ENCODE measurements at regions not wholly inside any gene's neighbourhood (a gene's known extent, or its start where the extent isn't known, plus 50 kb on each side); places are given as distances from the start of the nearest gene placed in this dataset.
"Not testable (repeated sequence)": the region's sequence is repeated elsewhere in the genome, so short reads cannot be mapped to it uniquely, and the experiment has no call there.

DNA sequence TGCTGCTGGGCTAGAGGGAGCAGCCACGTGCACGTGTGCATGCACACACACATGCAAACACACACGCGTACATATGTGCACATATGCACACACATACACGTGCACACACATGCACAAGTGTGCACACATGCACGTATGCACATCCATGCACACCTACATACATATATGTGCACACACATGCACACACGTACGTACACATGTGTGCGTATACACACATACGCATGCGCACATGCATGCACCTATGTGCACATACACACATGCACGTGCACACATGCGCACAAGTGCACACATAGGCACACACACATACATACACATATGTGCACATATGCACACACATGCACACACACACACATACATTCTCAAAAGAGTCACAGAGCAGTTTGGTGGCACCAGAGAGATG lies 85.9 kb upstream of the SLC25A33 start:
- no peaks in the 10 kb centered on the region for H3K4me1 Mint-ChIP-seq (ENCODE audit: low read depth)
- POLR2A ChIA-PET: no interaction called here
- peaks cover 3% of the 10 kb centered on the region for H3K27me3 Mint-ChIP-seq (ENCODE audit: low read depth)

DNA sequence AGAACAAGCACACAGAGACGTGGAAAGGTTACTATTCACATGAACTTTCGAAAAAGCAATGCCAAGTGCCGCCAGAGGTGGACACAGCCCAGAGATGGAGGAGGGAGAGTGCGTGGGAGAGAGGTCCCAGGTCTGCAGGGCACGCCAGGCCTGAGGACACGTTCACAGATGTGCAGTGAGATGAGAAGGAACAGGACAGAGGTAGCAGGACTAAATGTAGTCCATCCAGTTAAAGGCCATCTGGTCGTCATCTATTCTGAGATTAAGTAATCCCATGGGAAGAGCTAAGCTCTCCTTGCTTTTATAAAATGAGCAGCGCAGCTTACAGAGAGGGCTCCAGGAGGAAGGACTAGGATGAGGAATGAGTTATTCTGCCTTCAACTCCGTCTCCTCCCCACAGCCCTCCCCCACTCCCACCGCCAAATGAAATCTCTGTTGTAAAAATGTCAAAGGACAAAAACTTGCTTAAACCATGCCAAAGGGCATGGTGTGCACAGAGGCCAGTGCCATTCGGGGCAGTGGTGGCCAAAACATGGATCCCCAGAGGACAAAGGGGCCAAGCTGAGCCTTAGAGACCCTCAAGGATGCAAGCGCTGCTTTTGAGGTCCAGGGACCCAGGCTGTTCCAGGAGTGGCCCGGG lies 85.4 kb upstream of the SLC25A33 start:
- Mint-ChIP-seq H3K36me3 (ENCODE audit: low read depth) (no peaks in the 10 kb centered on the region), H3K4me1 (ENCODE audit: low read depth) (no peaks in the 10 kb centered on the region), H3K4me3 (no peak overlapping the region), H3K27ac (no peak overlapping the region), H3K9me3 (ENCODE audit: insufficient read depth) (no peaks in the 10 kb centered on the region), H3K27me3 (ENCODE audit: low read depth) (peaks cover 3% of the 10 kb centered on the region)
- no peak for ATAC-seq
- DNase-seq: no peak
- ChIA-PET POLR2A (interaction anchor here (0.5 kb wide), 1 partner anchor 144 kb away, joined by 3 read pairs; no protein-coding TSS in a partner anchor), CTCF (interaction anchor here (3.4 to 5.2 kb wide), 2 partner anchors 163 to 187 kb away, joined by 40 to 89 read pairs; no protein-coding TSS in a partner anchor)

More for the DNA sequence above, 85.9 kb upstream of the SLC25A33 start:
- CTCF ChIA-PET: no interaction called here
- Mint-ChIP-seq H3K4me3 (no peak overlapping the region), H3K36me3 (ENCODE audit: low read depth) (no peaks in the 10 kb centered on the region), H3K9me3 (ENCODE audit: insufficient read depth) (no peaks in the 10 kb centered on the region), H3K27ac (no peak overlapping the region)
- ATAC-seq (no peak), DNase-seq (no peak)

DNA sequence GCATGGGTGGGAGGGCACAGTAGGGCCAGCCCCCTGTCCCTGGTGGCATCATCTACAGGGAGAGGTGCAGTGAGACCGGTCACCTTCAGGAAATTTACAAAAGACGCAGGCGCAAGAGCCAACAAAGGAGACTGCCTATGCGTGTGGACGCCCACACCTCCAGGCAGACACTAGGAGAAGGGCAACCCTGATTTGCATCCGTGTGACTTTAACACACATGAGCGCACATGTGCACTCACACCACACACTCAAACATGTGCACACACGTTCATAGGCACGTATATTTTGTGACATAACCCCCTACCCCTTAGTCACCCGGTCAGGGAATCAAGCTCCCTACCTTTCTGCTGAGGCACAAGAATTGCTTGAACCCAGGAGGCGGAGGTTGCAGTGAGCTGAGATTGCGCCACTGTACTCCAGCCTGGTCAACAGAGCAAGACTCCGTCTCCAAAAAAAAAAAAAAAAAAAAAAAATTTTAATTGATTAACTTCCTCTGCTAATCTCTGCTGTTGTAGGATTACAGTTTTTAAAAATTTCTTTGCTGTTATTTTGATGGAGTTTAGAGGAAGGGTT lies 84.7 kb upstream of the SLC25A33 start:
- peaks cover 3% of the 10 kb centered on the region for H3K27me3 Mint-ChIP-seq (ENCODE audit: low read depth)
- DNase-seq (no peak), ATAC-seq (no peak)
- no peak overlapping the region for H3K27ac Mint-ChIP-seq
- no peaks in the 10 kb centered on the region for H3K36me3 Mint-ChIP-seq (ENCODE audit: low read depth)
- CTCF ChIA-PET: interaction anchor here (1.0 to 5.2 kb wide), 8 partner anchors 8 to 200 kb away, joined by 3 to 89 read pairs (median 12); no protein-coding TSS in a partner anchor
- H3K4me1 Mint-ChIP-seq (ENCODE audit: low read depth): no peaks in the 10 kb centered on the region
- H3K4me3 Mint-ChIP-seq: no peak overlapping the region
- POLR2A ChIA-PET: interaction anchor here (0.5 kb wide), 1 partner anchor 145 kb away, joined by 3 read pairs; no protein-coding TSS in a partner anchor
- H3K9me3 Mint-ChIP-seq (ENCODE audit: insufficient read depth): no peaks in the 10 kb centered on the region

DNA sequence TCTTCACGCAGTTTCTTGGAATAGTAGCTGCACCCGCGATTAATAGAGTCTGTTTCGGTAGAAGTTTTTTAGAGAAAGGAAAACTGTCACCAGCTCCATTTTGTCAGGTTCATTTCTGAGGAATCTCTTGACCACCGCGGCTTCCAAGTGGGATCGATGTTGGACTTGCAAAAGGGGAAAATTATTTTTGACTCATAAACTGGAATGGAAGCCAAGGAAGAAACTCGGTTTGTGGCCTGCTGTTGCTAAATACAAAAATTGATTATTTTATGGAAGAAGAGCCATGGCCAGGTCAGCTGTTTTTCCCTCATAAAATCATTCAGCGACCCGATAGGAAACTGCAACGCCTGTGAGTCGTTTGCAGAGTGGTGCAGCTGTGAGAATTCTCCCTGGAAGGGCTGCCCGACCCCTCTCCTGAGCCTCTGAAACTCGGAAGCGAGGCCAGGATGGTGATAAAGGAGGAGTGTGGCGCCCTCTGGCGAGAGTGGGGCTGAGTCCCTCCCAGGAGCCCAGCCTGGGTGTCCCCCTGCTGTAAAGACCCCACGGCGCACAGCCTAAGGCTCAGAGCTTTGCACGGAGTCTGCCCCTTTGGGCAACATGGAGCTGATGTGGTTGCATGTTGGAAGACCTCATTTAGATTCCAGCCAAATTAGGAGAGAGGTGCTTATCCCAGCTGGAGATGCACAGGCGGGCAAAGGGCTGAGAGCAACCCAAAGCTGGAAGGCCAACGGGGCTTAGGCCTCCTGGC lies 83.6 kb upstream of the SLC25A33 start:
- H3K27me3 Mint-ChIP-seq (ENCODE audit: low read depth): peaks cover 3% of the 10 kb centered on the region
- CTCF ChIA-PET: interaction anchor here (0.7 to 5.2 kb wide), 30 partner anchors 9 to 275 kb away, joined by 3 to 89 read pairs (median 4); no protein-coding TSS in a partner anchor
- POLR2A ChIA-PET: no interaction called here
- peak; percentile 70 for DNase-seq
- H3K4me3 Mint-ChIP-seq: no peak overlapping the region
- no peaks in the 10 kb centered on the region for H3K9me3 Mint-ChIP-seq (ENCODE audit: insufficient read depth)
- no peak overlapping the region for H3K27ac Mint-ChIP-seq
- peak; percentile 60 for ATAC-seq
- no peaks in the 10 kb centered on the region for H3K4me1 Mint-ChIP-seq (ENCODE audit: low read depth)
- no peaks in the 10 kb centered on the region for H3K36me3 Mint-ChIP-seq (ENCODE audit: low read depth)

DNA sequence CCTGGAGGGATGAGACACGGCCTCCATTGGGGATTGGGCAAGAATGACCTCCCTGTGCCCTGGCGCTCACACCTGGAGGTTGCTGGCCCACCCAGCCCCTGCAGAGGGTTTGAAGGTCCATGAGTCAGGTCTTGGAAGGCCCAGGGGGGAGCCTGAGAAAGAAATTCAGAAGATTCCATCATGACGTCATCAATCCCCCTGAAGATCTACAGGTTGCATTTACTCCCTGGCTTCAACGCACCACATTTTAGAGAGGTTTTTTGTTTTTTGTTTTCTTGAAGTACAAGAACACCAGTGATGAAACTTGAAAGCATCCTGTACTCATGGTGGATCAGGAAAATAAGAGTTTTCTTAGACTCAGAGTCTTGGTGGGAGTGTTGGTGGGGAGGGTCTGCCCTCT lies 82.4 kb upstream of the SLC25A33 start:
- Mint-ChIP-seq H3K4me3 (no peak overlapping the region), H3K4me1 (ENCODE audit: low read depth) (no peaks in the 10 kb centered on the region), H3K27ac (no peak overlapping the region), H3K9me3 (ENCODE audit: insufficient read depth) (no peaks in the 10 kb centered on the region), H3K27me3 (ENCODE audit: low read depth) (peaks cover 2% of the 10 kb centered on the region), H3K36me3 (ENCODE audit: low read depth) (no peaks in the 10 kb centered on the region)
- no peak for ATAC-seq
- ChIA-PET CTCF (interaction anchor here (1.1 to 5.2 kb wide), 8 partner anchors 15 to 190 kb away, joined by 3 to 89 read pairs (median 8); no protein-coding TSS in a partner anchor), POLR2A (no interaction called here)
- DNase-seq: no peak

- POLR2A ChIA-PET: no interaction called here
- no peaks in the 10 kb centered on the region for H3K36me3 Mint-ChIP-seq (ENCODE audit: low read depth)
- no peaks in the 10 kb centered on the region for H3K4me1 Mint-ChIP-seq (ENCODE audit: low read depth)
- H3K27ac Mint-ChIP-seq: no peak overlapping the region
- CTCF ChIA-PET: interaction anchor here (0.9 kb wide), 1 partner anchor 9 kb away, joined by 3 read pairs; no protein-coding TSS in a partner anchor
- no peak overlapping the region for H3K4me3 Mint-ChIP-seq
- ATAC-seq: no peak
- peaks cover 3% of the 10 kb centered on the region for H3K27me3 Mint-ChIP-seq (ENCODE audit: low read depth)
- no peaks in the 10 kb centered on the region for H3K9me3 Mint-ChIP-seq (ENCODE audit: insufficient read depth)
- DNase-seq: no peak
Observed at GRCh38 chr1:9459816-9460407, 79.4 kb upstream of the SLC25A33 start.

DNA sequence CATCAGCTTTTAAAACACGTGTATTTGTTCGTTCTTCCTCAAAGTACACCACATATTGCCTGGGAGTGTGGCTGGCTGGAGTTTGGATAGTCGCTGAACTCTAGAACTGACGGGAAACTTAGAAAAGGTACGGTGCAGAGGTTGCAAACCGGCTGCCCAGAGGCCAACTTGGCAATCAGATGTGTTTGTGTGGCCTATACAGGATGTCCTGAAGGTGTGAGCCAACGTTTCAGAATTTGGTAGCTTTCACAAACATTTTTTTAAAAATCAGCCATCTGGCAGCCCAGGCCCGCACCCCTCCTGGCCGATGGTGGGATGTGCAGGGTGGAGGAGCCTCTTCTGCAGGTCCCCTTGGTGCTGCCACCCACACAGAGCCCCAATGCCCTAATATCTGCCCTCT lies 73.6 kb upstream of the SLC25A33 start:
- no peaks in the 10 kb centered on the region for H3K9me3 Mint-ChIP-seq (ENCODE audit: insufficient read depth)
- no peaks in the 10 kb centered on the region for H3K4me1 Mint-ChIP-seq (ENCODE audit: low read depth)
- ChIA-PET CTCF (interaction anchor here (1.2 kb wide), 1 partner anchor 199 kb away, joined by 3 read pairs; no protein-coding TSS in a partner anchor), POLR2A (no interaction called here)
- DNase-seq: no peak
- H3K27ac Mint-ChIP-seq: no peak overlapping the region
- no peak overlapping the region for H3K4me3 Mint-ChIP-seq
- peaks cover 4% of the 10 kb centered on the region for H3K27me3 Mint-ChIP-seq (ENCODE audit: low read depth)
- ATAC-seq: no peak
- no peaks in the 10 kb centered on the region for H3K36me3 Mint-ChIP-seq (ENCODE audit: low read depth)

DNA sequence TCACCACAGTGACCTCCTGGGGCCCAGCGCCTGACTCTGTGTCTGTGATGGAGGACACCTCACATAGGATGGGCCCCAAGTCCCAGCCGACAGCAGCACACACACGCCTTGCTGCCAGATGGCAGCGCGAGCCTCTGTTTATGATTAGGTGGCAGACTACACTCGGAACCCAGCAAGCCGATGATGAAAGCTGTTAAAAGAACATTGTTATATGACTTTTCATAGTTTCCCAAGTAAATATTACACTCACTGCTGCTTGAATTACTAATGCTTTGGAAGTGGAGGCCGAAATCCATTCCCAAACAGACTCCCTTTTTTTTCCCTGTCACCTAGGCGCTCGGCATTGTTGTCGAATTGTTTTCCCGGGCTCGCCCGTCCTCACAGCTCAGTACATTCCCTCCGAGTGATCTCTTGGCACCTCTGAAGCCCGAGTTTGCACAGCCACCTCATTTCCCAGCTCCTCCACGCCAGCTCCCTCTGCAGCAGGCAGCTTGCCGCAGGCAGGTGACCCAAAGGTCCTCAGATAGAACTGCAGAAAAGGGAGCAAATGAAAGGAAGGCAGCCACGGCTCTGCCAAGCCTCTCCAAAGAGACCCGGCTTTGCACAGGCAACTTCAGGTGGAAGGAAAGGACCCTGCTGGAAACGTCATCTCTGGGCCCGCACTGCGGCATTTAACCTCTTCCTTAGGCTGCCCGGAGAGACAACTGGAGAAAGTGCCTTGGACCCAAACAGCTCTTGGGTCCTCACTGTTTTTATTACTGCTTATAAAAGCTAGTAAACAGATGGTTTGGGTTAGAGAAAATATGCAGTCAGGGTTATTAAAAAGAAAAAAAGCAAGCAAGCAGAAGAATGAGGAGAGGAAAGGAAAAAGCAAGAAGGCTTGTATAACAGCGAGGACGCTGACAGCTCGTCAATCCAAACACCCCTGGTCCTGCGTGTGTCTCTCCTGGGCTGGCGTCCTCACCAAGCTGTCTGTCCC lies 72.2 kb upstream of the SLC25A33 start:
- ATAC-seq (no peak), DNase-seq (no peak)
- Mint-ChIP-seq H3K27me3 (ENCODE audit: low read depth) (peaks cover 1% of the 10 kb centered on the region), H3K36me3 (ENCODE audit: low read depth) (no peaks in the 10 kb centered on the region), H3K4me1 (ENCODE audit: low read depth) (no peaks in the 10 kb centered on the region), H3K4me3 (no peak overlapping the region), H3K27ac (no peak overlapping the region), H3K9me3 (ENCODE audit: insufficient read depth) (no peaks in the 10 kb centered on the region)
- ChIA-PET POLR2A (no interaction called here), CTCF (interaction anchor here (0.6 to 1.9 kb wide), 2 partner anchors 12 to 547 kb away, joined by 3 to 6 read pairs; no protein-coding TSS in a partner anchor)

DNA sequence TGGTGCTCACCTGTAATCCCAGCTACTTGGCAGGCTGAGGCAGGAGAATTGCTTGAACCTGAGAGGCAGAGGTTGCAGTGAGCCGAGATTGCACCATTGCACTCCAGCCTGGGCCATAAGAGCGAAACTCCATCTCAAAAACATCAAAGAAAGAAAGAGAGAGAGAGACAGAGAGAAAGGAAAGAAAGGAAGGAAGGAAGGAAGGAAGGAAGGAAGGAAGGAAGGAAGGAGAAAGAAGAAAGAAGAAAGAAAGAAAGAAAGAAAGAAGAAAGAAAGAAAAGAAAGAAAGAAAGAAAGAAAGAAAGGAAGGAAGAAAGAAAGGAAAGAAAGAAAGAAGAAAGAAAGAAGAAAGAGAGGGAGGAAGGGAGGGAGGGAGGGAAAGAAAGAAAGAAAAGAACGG lies 69.4 kb upstream of the SLC25A33 start:
- DNase-seq; H3K4me3 Mint-ChIP-seq; H3K36me3 Mint-ChIP-seq (ENCODE audit: low read depth); CTCF ChIA-PET; POLR2A ChIA-PET; H3K9me3 Mint-ChIP-seq (ENCODE audit: insufficient read depth); ATAC-seq; H3K4me1 Mint-ChIP-seq (ENCODE audit: low read depth); H3K27ac Mint-ChIP-seq; H3K27me3 Mint-ChIP-seq (ENCODE audit: low read depth): not testable (repeated sequence)

- no peaks in the 10 kb centered on the region for H3K36me3 Mint-ChIP-seq (ENCODE audit: low read depth)
- ATAC-seq (no peak), DNase-seq (no peak)
- peaks cover 1% of the 10 kb centered on the region for H3K27me3 Mint-ChIP-seq (ENCODE audit: low read depth)
- no peaks in the 10 kb centered on the region for H3K4me1 Mint-ChIP-seq (ENCODE audit: low read depth)
- H3K4me3 Mint-ChIP-seq: no peak overlapping the region
- ChIA-PET POLR2A (no interaction called here), CTCF (no interaction called here)
- no peaks in the 10 kb centered on the region for H3K9me3 Mint-ChIP-seq (ENCODE audit: insufficient read depth)
- H3K27ac Mint-ChIP-seq: no peak overlapping the region
Observed at GRCh38 chr1:9471679-9472078, 67.6 kb upstream of the SLC25A33 start.

- no peak overlapping the region for H3K4me3 Mint-ChIP-seq
- ChIA-PET CTCF (no interaction called here), POLR2A (no interaction called here)
- DNase-seq: no peak
- no peaks in the 10 kb centered on the region for H3K4me1 Mint-ChIP-seq (ENCODE audit: low read depth)
- H3K27ac Mint-ChIP-seq: no peak overlapping the region
- no peak for ATAC-seq
- peaks cover 2% of the 10 kb centered on the region for H3K27me3 Mint-ChIP-seq (ENCODE audit: low read depth)
- H3K36me3 Mint-ChIP-seq (ENCODE audit: low read depth): no peaks in the 10 kb centered on the region
- H3K9me3 Mint-ChIP-seq (ENCODE audit: insufficient read depth): no peaks in the 10 kb centered on the region
Observed at GRCh38 chr1:9472386-9473031, 66.8 kb upstream of the SLC25A33 start.

Data from activated CD8-positive, alpha-beta T cell treated with anti-CD3 and anti-CD28 coated beads, Interleukin-2, amount 10 ng/mL, durations not matched to agents 7 days and 5 days (primary cell).